Astrocyte (in vitro differentiated cells and primary cell): ENCODE measurements at regions not wholly inside any gene's neighbourhood (a gene's known extent, or its start where the extent isn't known, plus 50 kb on each side); places are given as distances from the start of the nearest gene placed in this dataset.

Experiments used
- DNase-seq: peaks from one replicate; pipeline ENCODE4 v3.0.0-alpha.2; 2010; ENCODE audit warnings: low read depth
- FAIRE-seq: peaks from 2 replicates; lab custom pipeline; 2011; peaks lifted over from hg19 to GRCh38; lab: Jason Lieb, UNC
- H2AFZ ChIP-seq: 2 replicates; pipeline ENCODE4 v1.6.0; 2012; ENCODE audit warnings: low read depth, low read length, inconsistent platforms
- H3K27ac ChIP-seq: 2 replicates; pipeline ENCODE4 v1.5.1; 2011; ENCODE audit warnings: low read depth, low read length, inconsistent platforms
- H3K27me3 ChIP-seq: 2 replicates; pipeline ENCODE4 v1.6.0; 2011; ENCODE audit warnings: low read length, inconsistent platforms; ENCODE audit not compliant: insufficient read depth
- H3K36me3 ChIP-seq: 2 replicates; pipeline ENCODE4 v1.5.1; 2011; ENCODE audit warnings: low read length, inconsistent platforms; ENCODE audit not compliant: insufficient read depth
- H3K4me1 ChIP-seq: 2 replicates; pipeline ENCODE4 v1.5.1; 2011; ENCODE audit warnings: low read length, inconsistent platforms; ENCODE audit not compliant: insufficient read depth
- H3K4me2 ChIP-seq: 2 replicates; pipeline ENCODE4 v1.6.0; 2012; ENCODE audit warnings: low read length, inconsistent platforms
- H3K4me3 ChIP-seq: 2 replicates; pipeline ENCODE4 v1.5.1; 2011; ENCODE audit warnings: low read depth, mild to moderate bottlenecking, low read length, inconsistent platforms; ENCODE audit not compliant: insufficient read depth
- H3K79me2 ChIP-seq: 2 replicates; pipeline ENCODE4 v1.6.0; 2012; ENCODE audit warnings: mild to moderate bottlenecking, low read length, inconsistent platforms; ENCODE audit not compliant: insufficient read depth
- H3K9ac ChIP-seq: 2 replicates; pipeline ENCODE4 v1.6.0; 2012; ENCODE audit warnings: mild to moderate bottlenecking, low read length, inconsistent platforms
- H3K9me3 ChIP-seq: 2 replicates; pipeline ENCODE4 v1.5.1; 2012; ENCODE audit warnings: low read depth, mild to moderate bottlenecking, low read length, inconsistent platforms; ENCODE audit not compliant: insufficient read depth
- H4K20me1 ChIP-seq: 2 replicates; pipeline ENCODE4 v1.6.0; 2012; ENCODE audit warnings: low read length, inconsistent platforms; ENCODE audit not compliant: insufficient read depth
- H3K27ac Mint-ChIP-seq: one replicate; pipeline ENCODE4 v1.8.0; 2021; ENCODE audit warnings: mild to moderate bottlenecking, mixed read lengths; ENCODE audit not compliant: unreplicated experiment
- H3K27me3 Mint-ChIP-seq: one replicate; pipeline ENCODE4 v1.8.0; 2021; ENCODE audit warnings: low read depth, mixed read lengths; ENCODE audit not compliant: unreplicated experiment
- H3K36me3 Mint-ChIP-seq: one replicate; pipeline ENCODE4 v1.8.0; 2021; ENCODE audit warnings: low read depth, mixed read lengths; ENCODE audit not compliant: unreplicated experiment
- H3K4me1 Mint-ChIP-seq: one replicate; pipeline ENCODE4 v1.8.0; 2021; ENCODE audit warnings: low read depth, mixed read lengths; ENCODE audit not compliant: unreplicated experiment
- H3K4me3 Mint-ChIP-seq: one replicate; pipeline ENCODE4 v1.8.0; 2021; ENCODE audit warnings: mild to moderate bottlenecking, moderate library complexity, mixed read lengths; ENCODE audit not compliant: unreplicated experiment
- H3K9me3 Mint-ChIP-seq: one replicate; pipeline ENCODE4 v1.8.0; 2021; ENCODE audit warnings: mild to moderate bottlenecking, mixed read lengths; ENCODE audit not compliant: unreplicated experiment
- EZH2 ChIP-seq: IDR thresholded peaks from 2 replicates; pipeline ENCODE4 v1.6.1; 2012; ENCODE audit warnings: mild to moderate bottlenecking, low read length, inconsistent platforms; ENCODE audit not compliant: insufficient read depth
- TF ChIP-seq, protein P1 (sequence below): IDR thresholded peaks from 2 replicates; pipeline ENCODE4 v1.5.1; 2011; ENCODE audit warnings: low read depth, mild to moderate bottlenecking, inconsistent platforms, low read length, moderate library complexity; ENCODE audit not compliant: insufficient read depth

DNA sequence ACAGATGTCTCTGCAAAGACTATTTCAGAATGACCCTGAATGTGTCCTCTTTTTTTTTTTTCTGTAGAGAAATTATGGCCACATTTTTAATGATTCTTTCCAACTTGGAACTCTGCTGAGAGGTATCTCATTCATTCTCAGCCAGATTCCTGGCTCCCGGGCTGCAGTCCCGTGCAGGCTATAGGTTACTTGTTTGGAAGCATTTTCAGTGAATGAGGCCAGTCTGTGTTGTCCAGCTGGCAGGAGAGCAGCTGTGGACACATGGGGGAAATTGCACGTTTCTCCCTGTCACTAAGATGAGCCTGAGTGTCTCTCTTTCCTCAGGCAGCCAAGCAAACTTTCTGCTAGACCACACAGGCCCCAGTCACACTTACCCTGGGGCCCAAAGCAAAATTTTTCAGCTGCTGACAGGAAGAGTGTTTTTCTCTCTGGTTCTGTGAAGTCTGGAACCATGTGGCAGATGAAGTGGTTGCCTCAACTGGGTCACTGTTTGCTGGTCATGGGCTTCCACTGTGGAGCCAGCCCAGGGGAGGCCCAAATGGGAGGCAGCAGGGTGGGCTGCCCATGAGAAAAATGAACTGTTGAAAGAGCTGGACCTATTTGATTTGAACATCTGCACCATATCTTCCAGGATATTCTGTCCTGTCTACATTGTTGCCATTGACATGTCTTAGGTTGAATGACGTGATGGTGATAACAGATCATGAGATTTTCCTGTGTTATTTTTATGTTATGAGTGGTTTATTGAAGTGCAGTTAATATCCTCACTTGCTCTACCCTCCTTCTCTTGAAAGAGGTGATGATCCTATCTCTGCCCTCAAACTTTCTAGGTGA is 431.2 kb downstream of the LPIN1 start:
- H3K9me3 Mint-ChIP-seq, result no peaks in the 10 kb centered on the region
- H3K4me3 ChIP-seq, result no peak overlapping the region
- H4K20me1 ChIP-seq, result no peaks in the 10 kb centered on the region
- peaks cover 6% of the 10 kb centered on the region for H3K27me3 Mint-ChIP-seq
- no peaks in the 10 kb centered on the region for H3K9me3 ChIP-seq
- no peaks in the 10 kb centered on the region for H3K79me2 ChIP-seq
- H3K36me3 ChIP-seq, result no peaks in the 10 kb centered on the region
- DNase-seq, result no peak
- no peak for FAIRE-seq
- peak overlapping the region; percentile 51 for H3K4me2 ChIP-seq
- H3K4me1 Mint-ChIP-seq, result peaks cover 22% of the 10 kb centered on the region
- no peak overlapping the region for H3K27ac ChIP-seq
- no peak overlapping the region for H3K9ac ChIP-seq
- no peak for TF ChIP-seq EZH2
- TF ChIP-seq, protein P1, sequence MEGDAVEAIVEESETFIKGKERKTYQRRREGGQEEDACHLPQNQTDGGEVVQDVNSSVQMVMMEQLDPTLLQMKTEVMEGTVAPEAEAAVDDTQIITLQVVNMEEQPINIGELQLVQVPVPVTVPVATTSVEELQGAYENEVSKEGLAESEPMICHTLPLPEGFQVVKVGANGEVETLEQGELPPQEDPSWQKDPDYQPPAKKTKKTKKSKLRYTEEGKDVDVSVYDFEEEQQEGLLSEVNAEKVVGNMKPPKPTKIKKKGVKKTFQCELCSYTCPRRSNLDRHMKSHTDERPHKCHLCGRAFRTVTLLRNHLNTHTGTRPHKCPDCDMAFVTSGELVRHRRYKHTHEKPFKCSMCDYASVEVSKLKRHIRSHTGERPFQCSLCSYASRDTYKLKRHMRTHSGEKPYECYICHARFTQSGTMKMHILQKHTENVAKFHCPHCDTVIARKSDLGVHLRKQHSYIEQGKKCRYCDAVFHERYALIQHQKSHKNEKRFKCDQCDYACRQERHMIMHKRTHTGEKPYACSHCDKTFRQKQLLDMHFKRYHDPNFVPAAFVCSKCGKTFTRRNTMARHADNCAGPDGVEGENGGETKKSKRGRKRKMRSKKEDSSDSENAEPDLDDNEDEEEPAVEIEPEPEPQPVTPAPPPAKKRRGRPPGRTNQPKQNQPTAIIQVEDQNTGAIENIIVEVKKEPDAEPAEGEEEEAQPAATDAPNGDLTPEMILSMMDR, result no peak
- H2AFZ ChIP-seq, result no peak overlapping the region
- H3K4me3 Mint-ChIP-seq, result no peak overlapping the region
- peaks cover 12% of the 10 kb centered on the region for H3K4me1 ChIP-seq
- H3K27ac Mint-ChIP-seq, result no peak overlapping the region
- H3K27me3 ChIP-seq, result no peaks in the 10 kb centered on the region
- no peaks in the 10 kb centered on the region for H3K36me3 Mint-ChIP-seq

DNA sequence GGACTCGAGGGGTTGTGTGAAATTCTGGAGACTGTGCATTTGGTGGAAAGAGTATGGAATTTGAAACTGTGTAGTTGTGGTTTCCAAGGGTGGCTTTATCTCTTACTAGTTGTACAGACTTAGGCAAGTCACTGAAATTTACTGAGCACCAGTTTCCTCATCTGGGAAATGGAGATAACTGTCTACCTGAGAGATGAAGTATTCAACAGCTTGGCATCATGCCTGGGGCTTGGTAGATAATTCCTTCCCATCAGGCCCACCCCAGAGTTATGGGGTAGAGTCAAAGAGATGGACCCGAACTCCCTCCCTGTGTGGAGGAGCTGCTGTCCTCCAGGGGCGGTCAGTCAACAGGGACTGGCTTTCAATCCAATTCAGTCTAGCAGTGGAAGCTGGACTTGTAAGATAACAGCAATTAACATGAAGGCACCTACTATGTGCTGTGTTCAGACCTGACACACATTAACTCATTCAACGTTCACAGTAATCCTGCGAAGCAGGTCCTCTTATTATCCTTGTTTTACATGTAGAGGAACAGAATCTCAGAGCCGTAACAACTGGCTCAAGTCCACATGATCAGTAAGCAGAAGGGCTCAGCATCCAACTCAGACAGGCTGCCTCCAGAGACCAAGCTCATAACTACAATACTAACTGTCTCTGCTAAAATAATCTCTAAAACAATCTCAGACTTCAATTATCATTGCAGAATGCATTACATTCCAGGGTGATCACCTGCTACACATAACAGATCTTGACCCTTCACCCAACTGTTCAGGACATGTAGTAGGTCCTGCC is 432.1 kb downstream of the LPIN1 start:
- Histone ChIP-seq H3K4me3 (no peak overlapping the region), H3K9ac (no peak overlapping the region), H3K79me2 (no peaks in the 10 kb centered on the region), H4K20me1 (no peaks in the 10 kb centered on the region), H3K36me3 (no peaks in the 10 kb centered on the region), H3K4me2 (no peak overlapping the region), H3K27me3 (no peaks in the 10 kb centered on the region), H3K27ac (no peak overlapping the region), H3K4me1 (peaks cover 12% of the 10 kb centered on the region), H3K9me3 (no peaks in the 10 kb centered on the region), H2AFZ (no peak overlapping the region)
- TF ChIP-seq, protein P1, result no peak
- no peak for TF ChIP-seq EZH2
- Mint-ChIP-seq H3K9me3 (no peaks in the 10 kb centered on the region), H3K4me3 (no peak overlapping the region), H3K27me3 (peaks cover 10% of the 10 kb centered on the region), H3K27ac (peak overlapping the region; percentile 10), H3K4me1 (peaks cover 22% of the 10 kb centered on the region), H3K36me3 (no peaks in the 10 kb centered on the region)
- FAIRE-seq, result no peak
- DNase-seq, result no peak
